HG03378 (cell line): ENCODE measurements at regions not wholly inside any gene's neighbourhood (a gene's known extent, or its start where the extent isn't known, plus 50 kb on each side); places are given as distances from the start of the nearest gene placed in this dataset.
"Not testable (repeated sequence)": the region's sequence is repeated elsewhere in the genome, so short reads cannot be mapped to it uniquely, and the experiment has no call there.

Source experiments
- ATAC-seq: cut with Tn5 transposase; IDR thresholded peaks from one replicate; pipeline ENCODE4 v1.9.1; 2021; ENCODE audit warnings: mild to moderate bottlenecking, moderate library complexity; ENCODE audit not compliant: unreplicated experiment

DNA sequence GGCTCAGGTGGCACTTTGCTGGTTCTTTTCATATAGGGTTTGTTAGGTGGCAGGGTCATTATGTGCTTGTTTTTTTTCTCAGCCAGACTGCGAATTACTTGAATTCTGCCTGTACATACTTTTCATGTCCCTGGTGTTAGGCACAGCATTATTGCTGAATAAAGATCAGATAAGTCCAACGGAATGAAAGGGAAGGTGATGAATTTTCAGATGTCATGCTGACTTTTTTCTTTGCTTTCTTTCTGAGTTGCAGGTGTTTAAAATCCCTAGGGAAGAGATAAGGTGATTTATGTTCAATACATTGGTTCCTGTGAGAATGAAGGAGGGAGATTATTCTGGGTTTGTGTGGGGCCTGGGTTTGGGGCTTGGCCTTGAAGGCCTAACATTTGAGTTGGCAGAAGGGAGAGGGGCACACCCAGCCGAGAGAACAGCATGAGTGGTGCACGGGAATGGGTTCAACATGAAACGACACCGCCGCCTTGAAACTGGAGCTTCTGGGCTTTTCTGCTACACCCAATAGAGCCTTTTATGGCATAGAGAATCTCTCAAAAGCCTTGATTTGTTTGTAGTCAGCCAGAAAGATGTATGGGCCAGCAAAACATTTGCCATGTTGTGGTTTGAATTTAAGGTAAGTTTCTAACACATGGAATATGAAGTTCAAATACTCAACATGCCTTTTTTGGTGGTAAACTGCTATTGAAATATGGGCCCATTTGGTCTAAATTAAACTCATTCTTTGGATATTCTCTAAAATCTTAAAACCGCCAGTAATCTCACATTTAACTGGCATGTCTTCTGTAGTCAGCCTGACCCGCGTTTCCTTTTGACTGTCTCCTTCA lies 477.0 kb downstream of the PCNX1 start:
- ATAC-seq, result no peak

GRCh38 chr14:71387753-71388152 lies 480.5 kb downstream of the PCNX1 start:
- ATAC-seq, result no peak

GRCh38 chr14:71388336-71388735 lies 481.1 kb downstream of the PCNX1 start:
- no peak for ATAC-seq

DNA sequence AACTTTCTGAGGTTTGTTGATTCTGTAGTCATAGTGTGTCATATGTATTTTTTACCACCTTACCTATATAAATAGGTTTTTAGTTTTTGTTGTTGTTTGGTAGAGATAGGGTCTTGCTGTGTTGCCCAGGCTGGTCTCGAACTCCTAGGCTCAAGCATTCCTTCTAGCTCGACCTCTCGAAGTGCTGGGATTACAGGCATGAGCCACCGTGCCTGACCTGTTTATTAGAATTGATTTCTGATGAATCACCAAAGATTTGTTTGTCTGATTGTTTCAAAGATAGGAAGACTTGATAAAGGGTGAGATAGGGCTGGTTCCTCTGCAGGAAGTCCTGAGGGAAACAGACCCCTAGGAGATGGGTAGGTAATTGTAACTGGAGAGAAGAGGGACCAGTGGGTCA lies 481.6 kb downstream of the PCNX1 start:
- ATAC-seq, result no peak

DNA sequence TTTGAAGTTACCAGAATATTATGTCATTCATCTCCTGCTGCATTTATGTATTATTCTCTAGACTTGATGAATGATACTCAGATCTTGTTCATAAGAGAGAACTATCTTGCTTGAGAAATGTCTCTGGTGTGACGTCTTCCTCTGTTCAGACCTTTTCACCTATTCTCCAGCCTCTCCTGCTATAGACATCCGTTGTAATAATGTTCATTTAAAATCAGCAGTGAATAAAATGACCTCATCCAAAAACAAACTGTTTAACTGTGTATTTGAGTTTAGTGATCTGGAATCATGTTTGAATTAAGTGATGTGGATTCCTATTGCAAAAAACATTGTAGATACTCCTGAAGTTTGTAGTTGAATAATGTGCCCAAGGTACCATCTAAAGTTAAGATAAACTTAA lies 487.1 kb downstream of the PCNX1 start:
- no peak for ATAC-seq

GRCh38 chr14:71395151-71395604 lies 487.9 kb downstream of the PCNX1 start:
- no peak for ATAC-seq

DNA sequence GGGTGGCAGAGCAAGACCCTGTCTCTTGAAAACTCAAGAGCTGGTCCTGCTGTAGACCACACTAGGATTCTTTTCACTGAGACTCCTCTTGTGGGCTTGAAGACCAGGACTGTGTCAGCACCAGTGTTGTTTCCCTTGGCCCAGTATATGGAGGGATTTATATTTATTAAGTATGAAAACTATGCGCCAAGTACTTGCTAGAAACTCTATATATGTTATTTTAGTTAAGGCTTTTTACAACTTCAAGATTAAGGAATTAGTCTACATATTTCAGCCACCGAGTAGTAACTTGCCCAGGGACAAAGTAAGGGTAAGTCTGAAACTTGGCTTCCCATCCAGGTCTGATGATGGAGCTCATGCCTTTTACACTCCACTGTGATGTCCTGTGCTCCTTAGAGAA lies 488.4 kb downstream of the PCNX1 start:
- ATAC-seq, result no peak

DNA sequence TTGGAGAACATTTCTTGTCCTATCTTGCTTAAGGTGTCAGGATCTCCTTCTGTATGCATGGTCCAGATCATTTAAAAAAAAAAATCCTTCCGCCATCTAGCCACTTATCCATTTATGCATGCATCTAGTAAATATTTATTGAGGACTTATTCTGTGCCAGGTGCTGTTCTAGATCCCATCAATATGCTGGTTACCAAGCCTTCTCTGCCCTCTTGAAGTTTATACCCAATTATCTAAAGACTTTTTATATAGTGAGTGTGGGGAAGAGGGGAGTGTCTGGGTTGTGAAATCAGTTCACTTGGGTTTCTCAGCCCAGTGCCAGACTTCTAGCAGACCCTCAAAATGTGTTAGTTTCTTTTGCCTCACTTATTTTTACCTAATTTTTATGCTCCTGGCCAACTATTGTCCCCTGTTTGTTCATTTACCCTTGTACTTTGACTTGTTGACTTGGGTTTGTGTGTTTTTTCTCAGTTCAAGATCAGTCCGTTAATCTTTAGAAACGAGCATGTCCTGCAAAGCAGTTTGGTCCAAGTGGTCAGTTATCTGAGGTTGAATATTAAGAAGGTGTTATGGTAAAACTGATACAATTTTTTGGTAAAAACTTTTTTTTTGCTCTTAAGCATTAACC lies 488.9 kb downstream of the PCNX1 start:
- ATAC-seq, result no peak

GRCh38 chr14:71397371-71397770 lies 490.1 kb downstream of the PCNX1 start:
- ATAC-seq, result no peak

- ATAC-seq, result no peak
Observed at GRCh38 chr14:71398450-71398849, 491.2 kb downstream of the PCNX1 start.

DNA sequence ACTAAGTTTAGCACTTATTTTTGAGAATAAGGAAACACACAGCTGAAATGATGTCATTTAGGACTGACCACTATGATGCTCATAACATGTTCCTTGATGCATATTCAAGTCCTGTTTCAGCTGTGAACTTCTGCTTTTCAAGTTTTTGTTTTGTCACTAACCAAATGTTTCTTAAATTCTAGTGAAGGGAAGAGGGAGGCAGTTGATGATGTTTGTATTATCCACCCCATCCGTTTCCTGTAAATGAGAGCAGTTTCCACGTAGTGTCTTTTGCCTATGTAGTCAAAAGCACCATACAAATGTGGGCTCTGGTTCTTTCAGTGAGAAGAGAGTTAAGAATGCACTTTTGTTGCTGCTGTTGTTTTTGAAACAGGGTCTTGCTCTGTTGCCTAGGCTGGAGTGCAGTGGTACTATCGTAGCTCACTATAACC lies 491.8 kb downstream of the PCNX1 start:
- peak; percentile 84 for ATAC-seq

DNA sequence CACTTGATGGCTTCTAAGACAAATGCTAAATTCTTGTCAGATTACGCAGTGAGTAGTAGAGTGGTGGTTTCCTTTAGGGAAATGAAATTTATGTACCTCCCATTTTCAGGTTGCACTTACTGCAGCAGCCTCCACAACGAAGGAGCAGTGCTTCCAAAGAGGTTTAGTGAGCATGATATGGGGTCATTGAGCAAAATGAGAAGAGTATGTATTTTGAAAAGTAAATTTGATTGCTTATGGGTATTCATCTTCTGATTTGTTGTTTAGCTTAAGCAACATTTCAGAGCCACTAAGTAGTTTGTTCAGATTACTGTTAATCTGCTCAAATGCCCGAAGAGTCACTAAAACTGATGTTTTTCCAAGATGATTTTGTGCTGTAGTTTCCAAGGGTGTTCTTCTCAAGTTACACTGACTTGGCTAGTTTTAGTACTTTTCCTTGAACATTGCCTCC lies 493.6 kb downstream of the PCNX1 start:
- no peak for ATAC-seq

DNA sequence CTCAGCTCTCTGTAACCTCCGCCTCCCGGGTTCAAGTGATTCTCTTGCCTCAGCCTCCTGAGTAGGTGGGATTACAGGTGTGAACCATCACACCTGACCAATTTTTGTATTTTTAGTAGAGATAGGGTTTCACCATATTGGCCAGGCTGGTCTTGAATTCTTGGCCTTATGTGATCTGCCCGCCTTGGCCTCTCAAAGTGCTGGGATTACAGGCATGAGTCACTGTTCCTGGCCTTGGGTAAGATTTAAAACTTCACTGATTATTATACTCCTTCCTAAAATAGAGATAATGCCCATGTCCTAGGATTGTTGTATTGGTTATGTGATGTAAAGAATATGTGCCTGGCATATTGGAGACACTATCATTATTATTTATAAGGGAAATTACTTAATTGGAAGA lies 495.2 kb downstream of the PCNX1 start:
- not testable (repeated sequence) for ATAC-seq

DNA sequence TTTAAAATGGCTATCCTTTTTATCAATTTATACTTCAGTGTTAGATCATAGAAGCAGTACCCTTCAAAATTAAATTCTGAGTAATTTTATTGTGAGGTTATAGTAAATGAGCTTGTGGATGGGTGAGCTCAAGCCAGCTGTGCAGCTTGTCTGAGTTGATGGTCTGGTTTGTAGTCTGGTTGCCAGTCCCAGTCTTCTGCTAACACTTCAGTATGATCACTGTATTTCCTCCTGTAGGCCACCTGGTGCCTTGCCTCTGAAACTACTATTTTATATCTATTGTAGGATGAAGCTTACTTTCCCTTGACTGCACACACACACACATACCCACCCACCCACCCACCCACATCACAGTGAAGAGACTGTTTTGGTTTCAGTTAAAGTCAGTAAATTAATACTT lies 496.4 kb downstream of the PCNX1 start:
- ATAC-seq, result peak; percentile 45

GRCh38 chr14:71405676-71406075 lies 498.4 kb downstream of the PCNX1 start:
- ATAC-seq, result no peak

DNA sequence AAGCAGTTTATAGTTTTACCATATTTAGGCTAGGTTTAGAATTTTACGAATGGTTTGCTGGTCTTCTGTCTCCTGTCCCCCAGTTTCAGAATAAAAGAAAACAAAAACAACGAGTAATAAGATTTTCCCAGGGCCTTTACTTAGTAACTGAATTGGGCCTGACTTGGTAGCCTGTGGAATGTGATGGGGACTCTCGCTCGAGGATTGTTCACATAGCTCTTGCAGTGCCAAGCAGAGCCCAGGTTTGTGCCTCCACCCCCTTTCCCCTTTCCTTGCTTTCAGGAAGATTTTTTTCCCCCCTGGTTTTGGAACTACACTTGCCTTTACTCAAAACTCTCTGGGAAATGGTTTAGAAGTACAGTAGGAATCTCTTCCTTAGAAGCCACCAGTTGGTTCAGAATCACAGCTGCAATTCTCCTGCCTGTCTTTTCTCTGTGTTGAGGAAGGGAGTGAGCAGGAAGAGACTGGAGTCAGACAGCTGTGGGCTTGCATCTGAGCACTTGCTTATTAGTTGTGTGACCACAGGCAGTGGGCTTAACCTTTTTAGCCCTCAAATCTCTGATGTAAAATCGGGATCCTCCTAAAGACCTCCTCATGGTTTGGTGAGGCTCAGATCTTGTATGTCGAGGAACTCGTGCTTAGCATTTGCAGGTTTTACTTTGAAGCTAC lies 501.2 kb downstream of the PCNX1 start:
- no peak for ATAC-seq

DNA sequence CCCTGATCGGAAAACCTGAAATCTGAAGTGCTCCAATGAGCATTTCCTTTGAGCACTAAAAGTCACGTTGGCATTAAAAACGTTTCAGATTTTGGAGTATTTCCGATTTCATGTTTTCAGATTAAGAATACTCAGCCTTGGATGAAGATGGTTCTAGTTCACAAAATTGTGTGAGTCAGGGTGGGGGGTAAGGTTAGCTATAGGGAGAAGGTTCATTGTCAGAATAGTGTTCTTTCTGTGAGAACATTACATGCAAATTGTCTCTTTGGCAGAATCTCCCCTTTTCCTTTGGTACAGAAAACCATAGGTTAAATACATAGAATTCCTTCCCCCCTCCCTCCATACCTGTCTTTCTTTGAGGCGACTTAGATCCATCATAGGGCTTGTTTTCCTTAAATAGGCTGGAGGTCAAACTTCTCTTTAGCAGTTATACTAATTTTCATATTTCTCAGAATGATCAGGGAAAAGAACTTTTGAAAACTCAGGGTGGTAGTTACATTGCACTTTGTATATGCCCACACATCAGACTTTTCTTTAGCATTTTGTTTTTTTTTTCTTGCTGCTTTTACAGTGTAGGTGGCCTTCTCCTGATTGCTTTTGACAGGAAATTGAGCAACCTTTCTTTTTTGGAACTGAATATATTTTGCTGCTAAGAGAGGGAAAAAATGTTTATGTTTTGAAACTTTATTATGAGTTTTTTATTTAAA lies 503.5 kb downstream of the PCNX1 start:
- ATAC-seq, result no peak

DNA sequence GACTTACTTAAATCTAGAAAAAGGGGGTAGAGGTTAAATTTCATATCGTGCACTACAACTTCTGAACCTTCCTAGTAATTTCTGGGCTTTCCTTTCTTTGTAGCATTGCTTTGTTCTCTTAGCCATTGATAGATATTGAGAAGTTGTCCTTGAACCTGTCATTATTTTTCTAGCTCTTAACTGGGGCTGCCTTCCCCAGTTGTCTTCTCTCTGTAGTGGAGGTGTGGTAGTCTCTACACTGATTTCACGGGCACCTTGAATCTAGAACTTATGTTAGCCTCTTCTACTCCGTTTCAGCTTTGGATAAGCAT lies 504.0 kb downstream of the PCNX1 start:
- no peak for ATAC-seq

DNA sequence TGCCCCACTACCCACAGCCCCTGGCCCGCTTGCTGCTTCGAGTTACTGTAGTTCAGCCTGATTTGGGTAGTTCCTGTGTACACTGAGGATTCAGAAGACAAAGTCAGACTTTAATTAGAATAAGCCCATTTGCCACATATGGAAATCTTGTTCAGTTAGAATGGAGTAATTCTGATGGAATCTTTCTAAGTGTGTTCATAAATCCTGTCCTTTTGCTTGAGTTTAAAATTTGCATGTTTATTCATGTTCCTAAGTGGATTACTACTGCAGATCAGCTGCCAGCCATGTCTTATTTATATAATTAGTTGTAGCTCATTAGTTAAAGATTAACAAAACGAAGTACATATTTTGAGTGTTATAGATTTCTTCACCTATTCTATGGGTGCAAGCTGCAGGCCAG lies 504.5 kb downstream of the PCNX1 start:
- ATAC-seq, result no peak

- ATAC-seq, result no peak
Observed at GRCh38 chr14:71414631-71415403, 507.6 kb downstream of the PCNX1 start.

DNA sequence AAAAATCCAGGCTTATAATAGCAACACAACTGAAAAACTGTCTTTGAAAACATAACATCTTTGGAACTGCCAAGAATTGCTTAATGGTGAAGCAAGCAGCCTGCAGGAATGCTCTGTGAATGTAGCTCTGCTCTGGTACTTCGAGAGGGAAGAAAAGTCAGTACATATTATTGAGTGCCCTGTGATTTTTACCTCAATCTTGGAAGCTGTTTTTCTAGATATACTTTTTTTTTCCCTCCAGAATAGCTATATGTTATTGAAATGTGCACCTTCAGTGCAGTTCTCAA lies 508.1 kb downstream of the PCNX1 start:
- ATAC-seq, result no peak
